GM12865 (cell line): ENCODE measurements at regions not wholly inside any gene's neighbourhood (a gene's known extent, or its start where the extent isn't known, plus 50 kb on each side); places are given as distances from the start of the nearest gene placed in this dataset.

Source experiments
- DNase-seq: peaks from one replicate; pipeline ENCODE4 v3.0.0; 2010; ENCODE audit warnings: low read depth
- H3K4me3 ChIP-seq: 2 replicates; pipeline ENCODE4 v1.5.1; 2011; ENCODE audit warnings: mild to moderate bottlenecking, low read depth, low read length, control low read depth
- TF ChIP-seq, protein P1 (sequence below): IDR thresholded peaks from 2 replicates; pipeline ENCODE4 v1.5.1; 2011; ENCODE audit warnings: low read length, control low read depth, low read depth, inconsistent platforms; ENCODE audit not compliant: insufficient read depth; ENCODE audit errors: missing control alignments

DNA sequence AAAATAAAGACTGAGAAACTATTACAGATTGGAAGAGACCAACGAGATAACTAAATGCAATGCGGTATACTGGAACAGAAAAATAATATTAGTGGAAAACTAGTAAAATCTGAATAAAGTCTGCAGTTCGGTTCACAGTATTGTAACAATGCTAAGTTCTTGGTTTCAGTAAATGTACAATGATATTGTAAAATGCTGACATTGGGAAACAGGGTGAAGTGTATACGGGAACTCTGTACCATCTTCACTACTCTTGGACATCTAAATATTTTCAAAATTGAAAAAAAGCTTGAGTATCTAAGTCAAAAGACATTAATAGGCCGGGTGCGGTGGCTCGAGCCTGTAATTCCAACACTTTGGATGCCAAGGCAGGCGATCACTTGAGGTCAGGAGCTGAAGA lies 120.9 kb upstream of the KCNMB2 start:
- H3K4me3 ChIP-seq: no peak overlapping the region
- TF ChIP-seq, protein P1, sequence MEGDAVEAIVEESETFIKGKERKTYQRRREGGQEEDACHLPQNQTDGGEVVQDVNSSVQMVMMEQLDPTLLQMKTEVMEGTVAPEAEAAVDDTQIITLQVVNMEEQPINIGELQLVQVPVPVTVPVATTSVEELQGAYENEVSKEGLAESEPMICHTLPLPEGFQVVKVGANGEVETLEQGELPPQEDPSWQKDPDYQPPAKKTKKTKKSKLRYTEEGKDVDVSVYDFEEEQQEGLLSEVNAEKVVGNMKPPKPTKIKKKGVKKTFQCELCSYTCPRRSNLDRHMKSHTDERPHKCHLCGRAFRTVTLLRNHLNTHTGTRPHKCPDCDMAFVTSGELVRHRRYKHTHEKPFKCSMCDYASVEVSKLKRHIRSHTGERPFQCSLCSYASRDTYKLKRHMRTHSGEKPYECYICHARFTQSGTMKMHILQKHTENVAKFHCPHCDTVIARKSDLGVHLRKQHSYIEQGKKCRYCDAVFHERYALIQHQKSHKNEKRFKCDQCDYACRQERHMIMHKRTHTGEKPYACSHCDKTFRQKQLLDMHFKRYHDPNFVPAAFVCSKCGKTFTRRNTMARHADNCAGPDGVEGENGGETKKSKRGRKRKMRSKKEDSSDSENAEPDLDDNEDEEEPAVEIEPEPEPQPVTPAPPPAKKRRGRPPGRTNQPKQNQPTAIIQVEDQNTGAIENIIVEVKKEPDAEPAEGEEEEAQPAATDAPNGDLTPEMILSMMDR: no peak
- DNase-seq: no peak

DNA sequence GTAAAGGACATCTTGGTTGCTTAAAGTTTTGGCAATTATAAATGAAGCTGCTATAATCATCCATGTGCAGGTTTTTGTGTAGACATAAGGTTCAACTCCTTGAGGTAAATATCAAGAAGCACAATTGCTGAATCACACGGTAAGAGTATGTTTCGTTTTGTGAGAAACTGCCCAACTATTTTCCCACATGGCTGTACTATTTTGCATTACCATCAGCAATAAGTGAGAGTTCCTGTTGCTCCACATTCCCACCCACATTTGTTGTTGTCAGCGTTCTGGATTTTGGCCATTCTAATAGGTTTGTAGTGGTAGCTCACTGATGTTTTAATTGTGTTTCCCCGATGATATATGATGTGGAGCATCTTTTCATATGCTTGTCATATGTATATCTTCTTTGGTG lies 118.5 kb upstream of the KCNMB2 start:
- TF ChIP-seq, protein P1: no peak
- no peak overlapping the region for H3K4me3 ChIP-seq
- DNase-seq: no peak

DNA sequence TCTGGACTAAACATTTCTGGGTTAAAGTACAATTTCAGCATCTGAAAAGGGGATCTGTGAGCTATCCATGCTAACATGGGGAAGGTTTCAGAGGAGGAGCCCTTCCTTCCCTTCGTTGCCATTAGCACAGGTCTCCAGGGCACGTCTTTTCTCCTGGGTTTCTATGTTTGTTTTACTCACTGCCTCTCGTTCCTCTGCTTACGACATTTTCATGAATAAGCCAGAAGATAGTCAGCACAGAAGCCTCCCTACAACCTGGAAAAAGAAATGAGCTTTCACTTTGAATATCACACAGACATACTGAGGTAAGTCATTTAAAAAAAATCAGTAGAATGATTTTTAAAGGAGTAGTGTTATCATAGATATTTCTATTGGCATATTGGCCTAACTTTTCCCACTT lies 117.2 kb upstream of the KCNMB2 start:
- H3K4me3 ChIP-seq: peak overlapping the region; percentile 44
- no peak for DNase-seq
- TF ChIP-seq, protein P1: no peak

DNA sequence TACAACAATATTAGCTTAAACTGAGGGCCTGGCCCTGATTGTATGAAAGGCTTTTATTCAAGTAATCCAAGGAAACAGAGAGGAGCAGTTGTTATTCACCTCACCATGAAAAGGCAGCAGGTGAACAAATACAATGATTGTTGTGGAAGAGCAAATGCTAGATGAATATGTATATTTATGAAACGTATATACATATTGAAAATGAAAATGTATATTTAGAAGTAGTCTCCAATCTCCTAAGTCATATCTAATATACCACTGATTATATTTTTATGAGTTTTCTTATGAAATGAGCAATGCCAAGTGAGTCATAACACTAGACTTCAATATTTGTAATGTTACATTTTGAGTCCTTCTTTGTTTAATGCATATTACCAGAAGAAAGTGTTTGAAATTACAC lies 116.2 kb upstream of the KCNMB2 start:
- H3K4me3 ChIP-seq: no peak overlapping the region; the same call in 1 of the 2 replicates
- DNase-seq: no peak
- TF ChIP-seq, protein P1: no peak

DNA sequence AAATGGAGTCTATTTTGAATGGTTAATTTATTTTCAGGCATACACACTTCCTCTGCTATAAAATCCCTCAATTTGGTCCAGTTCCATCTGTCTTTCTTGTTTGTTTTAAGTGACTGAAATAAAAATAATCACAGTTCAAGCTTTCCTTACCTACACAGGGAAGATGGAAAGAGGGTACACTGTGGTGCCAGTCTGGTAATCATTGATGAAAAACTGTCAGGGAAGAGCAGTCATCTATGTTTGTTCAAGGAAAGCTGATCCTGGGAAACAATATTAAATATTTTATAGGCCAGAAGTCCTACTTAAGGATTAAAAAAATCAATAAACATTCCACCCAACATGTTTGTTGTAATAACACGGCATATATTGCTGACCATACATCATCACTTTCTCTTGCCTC lies 115.2 kb upstream of the KCNMB2 start:
- no peak for DNase-seq

DNA sequence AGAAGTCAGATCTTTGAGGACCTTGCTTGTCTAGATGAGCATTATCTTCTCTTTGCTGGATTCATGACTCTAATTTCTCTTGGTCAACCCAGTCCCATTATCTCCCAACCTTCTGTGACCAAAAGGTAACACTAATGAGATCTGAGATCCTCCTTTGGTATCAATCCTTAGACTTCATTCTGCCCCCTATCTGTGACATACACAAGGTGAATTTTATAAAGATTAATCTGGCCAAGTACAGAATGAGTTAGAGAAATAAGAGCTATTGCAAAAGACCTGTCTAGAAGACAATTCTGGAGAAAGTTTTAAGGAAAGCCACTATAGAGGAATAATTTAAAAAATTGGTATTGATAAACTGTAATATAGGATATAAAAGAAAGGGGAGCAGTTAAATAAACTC lies 113.8 kb upstream of the KCNMB2 start:
- no peak for DNase-seq
- TF ChIP-seq, protein P1: no peak
- H3K4me3 ChIP-seq: no peak overlapping the region

More for the DNA sequence above, 115.2 kb upstream of the KCNMB2 start:
- no peak overlapping the region for H3K4me3 ChIP-seq
- TF ChIP-seq, protein P1: no peak

DNA sequence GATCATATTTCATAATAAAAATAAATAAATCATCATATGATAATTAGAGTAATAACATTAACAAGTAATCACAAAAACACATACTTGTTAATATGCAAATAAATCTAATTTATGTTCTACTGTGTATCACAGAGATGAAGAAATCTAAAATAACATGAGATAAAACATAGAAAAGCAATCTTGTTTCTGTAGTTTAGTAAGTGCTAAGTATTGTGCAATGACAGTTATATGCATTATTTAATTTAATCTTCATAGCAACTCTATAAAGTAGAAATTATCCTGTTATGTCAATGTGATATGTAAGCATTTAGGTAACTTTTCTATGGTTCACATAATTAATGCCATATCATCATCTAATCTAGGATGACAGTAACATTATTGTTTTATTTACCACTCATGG lies 108.2 kb upstream of the KCNMB2 start:
- TF ChIP-seq, protein P1: no peak
- H3K4me3 ChIP-seq: no peak overlapping the region
- no peak for DNase-seq
